GM21723 (cell line): ENCODE measurements at regions not wholly inside any gene's neighbourhood (a gene's known extent, or its start where the extent isn't known, plus 50 kb on each side); places are given as distances from the start of the nearest gene placed in this dataset.

Experiments
- ATAC-seq: cut with Tn5 transposase; IDR thresholded peaks from one replicate; pipeline ENCODE4 v1.9.1; 2021; ENCODE audit warnings: mild to moderate bottlenecking, moderate library complexity; ENCODE audit not compliant: unreplicated experiment

- ATAC-seq = no peak
Measured at GRCh38 chr13:99893567-99893966, 78.0 kb downstream of the ZIC5 start.

GRCh38 chr13:99892866-99893504 is 78.6 kb downstream of the ZIC5 start:
- ATAC-seq = no peak

- no peak for ATAC-seq
Measured at GRCh38 chr13:99892196-99892613, 79.4 kb downstream of the ZIC5 start.

- no peak for ATAC-seq
Measured at GRCh38 chr13:99886706-99887105, 84.9 kb downstream of the ZIC5 start.

- ATAC-seq = no peak
Measured at GRCh38 chr13:99884913-99885312, 86.7 kb downstream of the ZIC5 start.

GRCh38 chr13:99883805-99884204 is 87.8 kb downstream of the ZIC5 start:
- ATAC-seq = no peak

- ATAC-seq = no peak
Measured at GRCh38 chr13:99878921-99879610, 92.5 kb downstream of the ZIC5 start.

GRCh38 chr13:99876651-99877050 is 94.9 kb downstream of the ZIC5 start:
- no peak for ATAC-seq

- no peak for ATAC-seq
Measured at GRCh38 chr13:99875391-99875790, 96.2 kb downstream of the ZIC5 start.

GRCh38 chr13:99873832-99874430 is 97.6 kb downstream of the ZIC5 start:
- ATAC-seq = no peak

- ATAC-seq = no peak
Measured at GRCh38 chr13:99873141-99873540, 98.4 kb downstream of the ZIC5 start.

GRCh38 chr13:99871249-99871898 is 100.2 kb downstream of the ZIC5 start:
- ATAC-seq = no peak

- no peak for ATAC-seq
Measured at GRCh38 chr13:99870541-99870940, 101.0 kb downstream of the ZIC5 start.

GRCh38 chr13:99869830-99870229 is 101.7 kb downstream of the ZIC5 start:
- no peak for ATAC-seq

GRCh38 chr13:99868767-99869166 is 102.8 kb downstream of the ZIC5 start:
- ATAC-seq = no peak

GRCh38 chr13:99867535-99868257 is 103.9 kb downstream of the ZIC5 start:
- no peak for ATAC-seq

- no peak for ATAC-seq
Measured at GRCh38 chr13:99866781-99867180, 104.8 kb downstream of the ZIC5 start.

GRCh38 chr13:99865420-99865930 is 106.1 kb downstream of the ZIC5 start:
- ATAC-seq = no peak

- ATAC-seq = no peak
Measured at GRCh38 chr13:99864627-99864990, 107.0 kb downstream of the ZIC5 start.

GRCh38 chr13:99863789-99864626 is 107.6 kb downstream of the ZIC5 start:
- no peak for ATAC-seq
